PC-9 (cell line): ENCODE measurements at regions not wholly inside any gene's neighbourhood (a gene's known extent, or its start where the extent isn't known, plus 50 kb on each side); places are given as distances from the start of the nearest gene placed in this dataset.

Experiments used
- BruUV-seq: library from RNA; stranded (reverse); fragments of 400-500 nt; replicated peaks from 2 replicates; lab custom pipeline; 2021; lab: Mats Ljungman, UMichigan
- CTCF ChIA-PET: fragments of 300-600 bp; sonication (Branson Sonifier 250); formaldehyde crosslinking; loops from one replicate; lab custom pipeline; 2022; ENCODE audit warnings: antibody characterized with exemption; lab: Charles Lee
- POLR2A ChIA-PET: fragments of 300-600 bp; sonication (Branson Sonifier 250); formaldehyde crosslinking; loops from one replicate; lab custom pipeline; 2022; ENCODE audit warnings: antibody characterized with exemption; ENCODE audit not compliant: unreplicated experiment; lab: Charles Lee
- DNase-seq, 2 experiments: peaks; one replicate each; pipeline versions ENCODE4 v3.0.0 to v3.0.0-alpha.2; 2015 to 2022; ENCODE audit warnings: mixed read lengths in 1 of 2
- H2AFZ ChIP-seq: fragments of 200-600 bp; sonication (generic); 2 replicates; pipeline ENCODE4 v1.8.1; 2017; ENCODE audit warnings: antibody characterized with exemption
- H3F3A ChIP-seq: fragments of 200-600 bp; sonication (generic); 2 replicates; pipeline ENCODE4 v1.8.1; 2017; ENCODE audit warnings: antibody characterized with exemption, mild to moderate bottlenecking, low read depth; ENCODE audit not compliant: insufficient read depth
- H3K27ac ChIP-seq: fragments of 200-600 bp; sonication (generic); 2 replicates; pipeline ENCODE4 v1.6.1; 2016; ENCODE audit warnings: mixed run types
- H3K27me3 ChIP-seq: fragments of 200-600 bp; sonication (generic); 2 replicates; pipeline ENCODE4 v1.6.1; 2016; ENCODE audit warnings: low read depth, mixed run types; ENCODE audit not compliant: insufficient read depth
- H3K36me3 ChIP-seq: fragments of 200-600 bp; sonication (generic); 2 replicates; pipeline ENCODE4 v1.6.1; 2016; ENCODE audit warnings: low read depth, mixed run types
- H3K4me1 ChIP-seq: fragments of 200-600 bp; sonication (generic); replicated peaks from 2 replicates; pipeline ENCODE4 v1.6.1; 2016; ENCODE audit warnings: mixed run types; ENCODE audit not compliant: insufficient read depth
- H3K4me2 ChIP-seq: fragments of 200-600 bp; sonication (generic); 2 replicates; pipeline ENCODE4 v1.6.1; 2017; ENCODE audit warnings: mixed run types
- H3K4me3 ChIP-seq: fragments of 200-600 bp; sonication (generic); 2 replicates; pipeline ENCODE4 v1.6.1; 2016; ENCODE audit warnings: mixed run types
- H3K79me2 ChIP-seq: fragments of 200-600 bp; sonication (generic); 2 replicates; pipeline ENCODE4 v1.6.1; 2017; ENCODE audit warnings: low read depth, mixed run types
- H3K9me2 ChIP-seq: fragments of 200-600 bp; sonication (generic); 2 replicates; pipeline ENCODE4 v1.8.1; 2017; ENCODE audit warnings: mild to moderate bottlenecking; ENCODE audit not compliant: insufficient read depth
- H3K9me3 ChIP-seq: fragments of 200-600 bp; sonication (generic); 2 replicates; pipeline ENCODE4 v1.8.1; 2016; ENCODE audit warnings: low read depth; ENCODE audit not compliant: insufficient read depth
- H4K20me1 ChIP-seq: fragments of 200-600 bp; sonication (generic); 2 replicates; pipeline ENCODE4 v1.8.1; 2017; ENCODE audit not compliant: insufficient read depth
- CTCF ChIP-seq: fragments of 200-600 bp; sonication (generic); conservative IDR thresholded peaks from 2 replicates; pipeline ENCODE4 v1.6.1; 2017; ENCODE audit warnings: mixed run types, antibody characterized with exemption, mild to moderate bottlenecking, moderate library complexity
- EZH2 ChIP-seq: fragments of 200-600 bp; sonication (generic); IDR thresholded peaks from 2 replicates; pipeline ENCODE4 v1.8.0; 2017; ENCODE audit warnings: antibody characterized with exemption, low read depth
- intact Hi-C: fragments of 100-400 bp; cut with micrococcal nuclease; formaldehyde crosslinking; loops from one replicate; pipeline ENCODE4 v1.10.0; 2022; ENCODE audit not compliant: unreplicated experiment

- Histone ChIP-seq H3F3A (peaks cover 21% of the 10 kb centered on the region), H3K9me2 (no peaks in the 10 kb centered on the region), H4K20me1 (no peaks in the 10 kb centered on the region), H3K4me2 (no peak overlapping the region), H3K36me3 (no peaks in the 10 kb centered on the region), H3K4me3 (no peak overlapping the region), H3K27ac (no peak overlapping the region), H3K79me2 (no peaks in the 10 kb centered on the region), H2AFZ (no peak overlapping the region), H3K4me1 (peaks cover 38% of the 10 kb centered on the region), H3K27me3 (no peaks in the 10 kb centered on the region), H3K9me3 (no peaks in the 10 kb centered on the region)
- ChIA-PET CTCF (interaction anchor here (0.5 kb wide), 1 partner anchor 137 kb away, joined by 3 read pairs; no protein-coding TSS in a partner anchor), POLR2A (no interaction called here)
- intact Hi-C loops = no loop called here
- no TSS peak for BruUV-seq
- DNase-seq = no peak
- TF ChIP-seq EZH2 (no peak), CTCF (no peak)
These were observed 139.8 kb downstream of the RPL22L1 start for GRCh38 chr3:170730071-170730812.

DNA sequence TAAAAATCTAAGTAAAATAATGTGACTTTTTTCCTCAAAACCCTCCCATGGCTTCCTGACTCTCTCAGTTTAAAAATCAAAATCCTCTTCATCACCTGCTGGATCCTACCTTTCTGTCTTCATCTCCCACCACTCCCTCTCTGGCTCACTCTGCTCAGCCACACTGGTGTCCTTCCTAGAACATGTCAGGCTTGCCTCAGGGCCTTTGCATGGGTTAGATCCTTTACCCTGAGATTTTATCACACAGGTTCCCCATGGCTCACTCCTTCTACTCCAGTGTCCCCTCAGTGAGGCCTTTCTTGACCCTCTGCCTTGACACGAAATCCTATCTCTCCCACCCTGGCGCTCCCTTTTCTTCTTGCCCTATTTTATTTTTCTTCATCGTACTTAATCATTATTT lies 141.8 kb downstream of the RPL22L1 start:
- H3K9me2 ChIP-seq = no peaks in the 10 kb centered on the region
- H3K4me3 ChIP-seq = no peak overlapping the region
- H3F3A ChIP-seq = peaks cover 21% of the 10 kb centered on the region
- TF ChIP-seq CTCF (no peak), EZH2 (no peak)
- H3K9me3 ChIP-seq = no peaks in the 10 kb centered on the region; the same call in 1 of the 2 replicates
- no peak for DNase-seq
- no peak overlapping the region for H2AFZ ChIP-seq
- ChIA-PET CTCF (no interaction called here), POLR2A (no interaction called here)
- no peaks in the 10 kb centered on the region for H3K79me2 ChIP-seq
- no peaks in the 10 kb centered on the region for H3K27me3 ChIP-seq
- intact Hi-C loops = no loop called here
- peaks cover 37% of the 10 kb centered on the region for H3K4me1 ChIP-seq
- no TSS peak for BruUV-seq
- peak overlapping the region; percentile 81 for H3K27ac ChIP-seq
- H3K4me2 ChIP-seq = no peak overlapping the region
- no peaks in the 10 kb centered on the region for H3K36me3 ChIP-seq
- H4K20me1 ChIP-seq = no peaks in the 10 kb centered on the region

- BruUV-seq = no TSS peak
- Histone ChIP-seq H3K79me2 (no peaks in the 10 kb centered on the region), H3K27ac (peak overlapping the region; percentile 81), H3K4me1 (peaks cover 32% of the 10 kb centered on the region), H3K9me2 (no peaks in the 10 kb centered on the region), H4K20me1 (no peaks in the 10 kb centered on the region), H3K36me3 (no peaks in the 10 kb centered on the region), H3K9me3 (no peaks in the 10 kb centered on the region; the same call in 1 of the 2 replicates), H3F3A (peaks cover 21% of the 10 kb centered on the region), H3K4me2 (peak overlapping the region; percentile 68), H3K27me3 (no peaks in the 10 kb centered on the region), H3K4me3 (no peak overlapping the region), H2AFZ (peak overlapping the region; percentile 70)
- ChIA-PET POLR2A (interaction anchor here (0.6 kb wide), 1 partner anchor 58 kb away, joined by 5 read pairs; no protein-coding TSS in a partner anchor), CTCF (interaction anchor here (0.7 kb wide), 1 partner anchor 11 kb away, joined by 3 read pairs; no protein-coding TSS in a partner anchor)
- no peak for DNase-seq
- TF ChIP-seq EZH2 = no peak
- intact Hi-C loops = loop anchor here (1.0 to 2.0 kb wide), 2 partner anchors 17 to 82 kb away; no protein-coding TSS in a partner anchor
These were observed 141.9 kb upstream of the SLC7A14 start for GRCh38 chr3:170727754-170728153.
